GM19438 (cell line): ENCODE measurements at regions not wholly inside any gene's neighbourhood (a gene's known extent, or its start where the extent isn't known, plus 50 kb on each side); places are given as distances from the start of the nearest gene placed in this dataset.

Source experiments
- ATAC-seq: cut with Tn5 transposase; IDR thresholded peaks from one replicate; pipeline ENCODE4 v1.9.1; 2021; ENCODE audit warnings: low read depth; ENCODE audit not compliant: unreplicated experiment

- no peak for ATAC-seq
Observed at GRCh38 chr3:190790185-190790584, 72.3 kb downstream of the GMNC start.

DNA sequence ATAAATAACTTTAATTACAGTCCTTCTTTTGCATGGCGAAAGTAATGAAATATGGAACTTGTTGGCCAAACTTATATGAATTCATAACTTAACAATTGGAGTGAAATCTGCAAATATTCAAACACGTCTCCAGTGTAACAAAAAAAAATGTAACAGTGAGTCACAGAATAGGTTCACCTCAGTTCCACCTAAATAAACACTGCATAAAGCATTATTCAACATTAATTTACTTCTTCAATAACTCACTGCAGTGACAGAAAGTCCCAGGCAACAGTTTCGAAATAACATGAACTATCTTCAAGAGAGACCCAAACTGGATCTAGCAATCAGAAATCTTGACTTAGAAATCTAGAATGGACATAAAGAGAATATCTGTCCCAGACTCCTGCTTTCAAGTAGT lies 75.6 kb downstream of the GMNC start:
- no peak for ATAC-seq

DNA sequence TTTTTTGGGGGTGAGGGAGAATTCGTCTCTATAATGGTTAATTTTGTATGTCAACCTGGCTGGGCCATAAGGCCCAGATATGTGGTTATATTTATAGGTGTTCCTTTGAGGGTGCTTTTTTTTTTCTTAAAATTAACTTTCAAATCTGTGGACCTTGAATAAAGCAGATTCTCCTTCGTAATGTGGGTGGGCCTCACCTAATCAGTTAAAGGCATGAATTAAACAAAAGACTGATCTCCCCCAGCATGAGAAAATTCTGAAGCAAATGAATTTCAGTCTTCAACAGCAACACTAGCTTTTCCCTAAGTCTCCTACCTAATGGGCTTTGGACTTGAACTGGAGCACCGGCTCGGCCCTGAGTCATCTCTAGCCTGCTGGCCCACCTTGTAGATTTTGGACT lies 77.4 kb downstream of the GMNC start:
- no peak for ATAC-seq

DNA sequence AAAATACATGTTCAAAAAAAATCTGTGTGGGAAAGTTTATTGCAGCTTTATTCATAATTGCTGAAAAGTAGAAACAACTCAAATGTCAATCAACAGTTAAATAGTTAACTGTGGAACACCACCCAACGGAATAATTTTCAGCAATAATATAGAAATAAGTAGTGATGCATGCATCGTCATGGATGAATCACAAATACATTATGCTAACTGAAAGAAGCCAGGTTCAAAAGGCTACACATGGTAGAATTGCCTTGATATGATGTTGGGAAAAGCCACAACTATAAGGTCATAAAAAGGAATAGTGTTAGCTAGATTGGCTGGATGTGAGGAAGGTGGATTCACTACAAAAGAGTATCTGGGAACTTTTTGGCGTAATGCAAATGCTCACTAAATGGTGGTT lies 82.0 kb downstream of the GMNC start:
- no peak for ATAC-seq

GRCh38 chr3:190774633-190775032 lies 87.9 kb downstream of the GMNC start:
- ATAC-seq, result no peak

DNA sequence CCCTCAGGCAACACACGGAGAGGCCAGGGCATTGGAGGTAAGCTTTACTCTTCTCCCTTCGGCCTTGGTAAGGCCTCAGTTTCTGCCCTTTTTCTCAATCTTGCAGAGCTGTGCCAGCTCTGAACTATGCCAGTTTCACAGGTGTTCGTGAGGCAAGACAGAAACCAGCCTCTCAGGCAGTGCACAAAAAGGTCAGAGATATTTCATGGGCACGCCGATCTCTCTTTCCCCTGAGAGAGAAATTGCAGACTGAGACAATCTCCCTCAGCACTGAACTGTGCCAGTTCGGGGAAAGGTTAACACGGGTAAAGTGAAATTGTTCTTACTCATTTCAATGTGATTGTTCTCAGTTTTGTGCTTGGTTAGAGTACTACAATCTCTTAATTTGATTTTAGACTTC lies 88.5 kb downstream of the GMNC start:
- no peak for ATAC-seq

DNA sequence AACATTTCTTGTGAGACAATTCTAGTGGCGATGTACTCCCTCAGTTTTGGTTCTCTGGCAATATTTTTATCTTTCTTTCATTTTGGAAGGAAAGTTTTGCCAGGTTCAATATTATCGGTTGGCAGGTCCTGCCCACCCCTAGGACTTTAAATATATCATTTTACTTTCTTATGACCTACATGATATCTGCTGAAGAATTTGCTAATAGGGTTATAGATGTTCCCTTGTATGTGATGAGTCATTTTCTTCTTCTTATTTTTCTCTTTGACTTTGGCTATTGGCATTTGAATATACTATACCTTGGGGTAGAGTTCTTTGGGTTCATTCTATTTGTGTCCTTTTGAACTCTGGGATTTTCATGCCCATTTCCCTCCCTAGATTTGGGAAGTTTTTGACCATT lies 89.7 kb downstream of the GMNC start:
- ATAC-seq, result no peak

DNA sequence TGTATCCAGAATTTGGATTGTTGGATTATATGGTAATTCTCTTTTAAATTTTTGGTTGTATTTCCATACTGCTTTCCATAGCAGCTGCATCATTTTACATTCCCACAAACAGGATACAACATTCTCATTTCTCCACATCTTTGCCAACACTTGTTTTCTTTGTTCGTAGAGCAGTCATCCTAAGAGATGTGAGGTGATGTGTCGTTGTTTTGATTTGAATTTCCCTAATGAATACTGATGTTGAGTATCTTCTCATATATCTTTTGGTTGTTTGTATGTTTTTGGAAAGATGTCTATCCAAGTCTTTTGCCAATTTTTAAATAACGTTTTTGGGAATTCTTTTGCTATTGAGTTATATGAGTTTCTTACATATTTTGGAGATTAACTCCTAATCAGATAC lies 93.6 kb downstream of the GMNC start:
- no peak for ATAC-seq

DNA sequence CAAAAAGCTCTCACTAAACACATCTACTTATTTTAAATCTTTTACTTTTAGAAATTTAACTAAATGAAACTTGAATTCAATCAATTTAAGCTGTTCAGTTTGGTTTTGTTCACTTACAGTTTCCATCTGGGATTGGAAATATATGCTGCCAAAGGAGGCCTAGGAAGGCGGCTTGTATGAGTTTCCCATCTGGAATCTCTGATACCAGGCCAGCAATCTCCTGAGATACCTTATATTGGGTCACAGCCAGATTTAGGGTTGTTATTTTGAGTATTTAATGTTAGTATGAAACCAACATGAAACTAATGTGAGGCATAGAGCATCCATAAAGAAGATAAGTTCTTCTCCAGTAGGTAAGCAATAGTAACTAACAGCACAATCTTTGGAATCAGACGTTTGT lies 94.6 kb downstream of the GMNC start:
- ATAC-seq, result no peak

- ATAC-seq, result no peak
Observed at GRCh38 chr3:190764231-190765134, 98.0 kb downstream of the GMNC start.

- ATAC-seq, result no peak
Observed at GRCh38 chr3:190762801-190763200, 99.7 kb downstream of the GMNC start.

GRCh38 chr3:190747571-190747970 lies 114.9 kb downstream of the GMNC start:
- no peak for ATAC-seq

GRCh38 chr3:190746986-190747385 lies 115.5 kb downstream of the GMNC start:
- no peak for ATAC-seq

- no peak for ATAC-seq
Observed at GRCh38 chr3:190746531-190746930, 116.0 kb downstream of the GMNC start.

GRCh38 chr3:190741788-190742187 lies 120.7 kb downstream of the GMNC start:
- ATAC-seq, result no peak

- ATAC-seq, result no peak
Observed at GRCh38 chr3:190739641-190740185, 122.8 kb downstream of the GMNC start.

GRCh38 chr3:190738636-190739155 lies 123.8 kb downstream of the GMNC start:
- ATAC-seq, result no peak

DNA sequence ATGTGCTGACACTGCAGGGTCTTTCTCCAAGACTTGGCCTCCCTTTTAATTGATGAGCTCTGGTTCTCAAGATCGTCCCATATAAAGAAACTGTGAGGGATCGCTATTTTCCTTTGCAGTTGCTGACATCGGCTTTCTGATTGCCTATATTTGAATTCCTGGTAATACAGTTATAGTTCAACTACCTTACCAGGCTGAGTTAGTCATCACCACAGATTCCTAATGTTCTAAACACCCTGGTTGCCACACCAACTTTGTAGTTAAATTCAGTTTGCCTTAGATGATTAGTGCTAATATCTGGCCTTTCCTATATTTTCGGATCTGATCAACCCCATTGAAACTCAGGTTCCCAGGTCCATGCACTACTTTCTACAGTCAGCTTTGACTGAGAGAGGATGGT lies 125.0 kb downstream of the GMNC start:
- no peak for ATAC-seq

DNA sequence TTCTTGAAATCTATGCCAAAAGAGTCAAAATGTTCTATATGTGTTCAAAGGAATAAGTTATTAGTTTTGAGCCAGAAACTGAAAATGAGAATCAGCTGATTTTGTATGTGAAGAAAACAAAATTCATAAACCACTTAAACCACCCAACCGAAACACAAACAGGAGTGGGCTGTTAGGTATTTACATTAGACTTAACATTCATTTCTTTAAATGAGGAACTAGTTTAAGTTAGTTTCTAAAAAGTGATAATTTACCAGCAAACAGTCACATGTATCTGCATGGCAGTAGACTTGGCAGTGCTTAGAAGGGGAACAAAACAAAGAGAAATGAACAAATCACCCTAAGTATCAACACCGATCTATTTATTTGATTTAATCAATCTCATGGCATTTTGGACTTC lies 128.0 kb downstream of the GMNC start:
- ATAC-seq, result no peak

GRCh38 chr3:190733591-190734146 lies 128.8 kb downstream of the GMNC start:
- ATAC-seq, result no peak

- no peak for ATAC-seq
Observed at GRCh38 chr3:190731596-190731995, 130.9 kb downstream of the GMNC start.
